ENCODE measurements at regions not wholly inside any gene's neighbourhood (a gene's known extent, or its start where the extent isn't known, plus 50 kb on each side); places are given as distances from the start of the nearest gene placed in this dataset.
"Not testable (repeated sequence)": the region's sequence is repeated elsewhere in the genome, so short reads cannot be mapped to it uniquely, and the experiment has no call there.

GRCh38 chr5:158602981-158603380, 496.7 kb downstream of the EBF1 start:
- DNase-seq (ENCODE audit: low read depth): no peak

GRCh38 chr5:158601118-158601517, 498.6 kb downstream of the EBF1 start:
- no peak for DNase-seq (ENCODE audit: low read depth)

- DNase-seq (ENCODE audit: low read depth): no peak
Observed at GRCh38 chr5:158600679-158601078, 499.0 kb downstream of the EBF1 start.

GRCh38 chr5:158599157-158599556, 500.6 kb downstream of the EBF1 start:
- DNase-seq (ENCODE audit: low read depth): no peak

- no peak for DNase-seq (ENCODE audit: low read depth)
Observed at GRCh38 chr5:158594595-158595242, 505.0 kb downstream of the EBF1 start.

GRCh38 chr5:158593925-158594324, 505.8 kb downstream of the EBF1 start:
- DNase-seq (ENCODE audit: low read depth): no peak

- DNase-seq (ENCODE audit: low read depth): peak; percentile 6
Observed at GRCh38 chr5:158591301-158591863, 508.3 kb downstream of the EBF1 start.

GRCh38 chr5:158590746-158591300, 508.9 kb downstream of the EBF1 start:
- DNase-seq (ENCODE audit: low read depth): no peak

- DNase-seq (ENCODE audit: low read depth): no peak
Observed at GRCh38 chr5:158589939-158590338, 509.8 kb downstream of the EBF1 start.

- DNase-seq (ENCODE audit: low read depth): no peak
Observed at GRCh38 chr5:158588617-158589016, 511.1 kb downstream of the EBF1 start.

- DNase-seq (ENCODE audit: low read depth): no peak
Observed at GRCh38 chr5:158586054-158586453, 513.7 kb downstream of the EBF1 start.

GRCh38 chr5:158582669-158583068, 517.0 kb downstream of the EBF1 start:
- DNase-seq (ENCODE audit: low read depth): not testable (repeated sequence)

GRCh38 chr5:158573829-158574228, 525.9 kb downstream of the EBF1 start:
- DNase-seq (ENCODE audit: low read depth): no peak

- no peak for DNase-seq (ENCODE audit: low read depth)
Observed at GRCh38 chr5:158570502-158570901, 529.2 kb downstream of the EBF1 start.

- DNase-seq (ENCODE audit: low read depth): no peak
Observed at GRCh38 chr5:158569534-158569933, 530.2 kb downstream of the EBF1 start.

GRCh38 chr5:158565017-158565789, 534.5 kb downstream of the EBF1 start:
- DNase-seq (ENCODE audit: low read depth): no peak

- DNase-seq (ENCODE audit: low read depth): no peak
Observed at GRCh38 chr5:158563760-158564390, 535.8 kb downstream of the EBF1 start.

- no peak for DNase-seq (ENCODE audit: low read depth)
Observed at GRCh38 chr5:158561562-158562190, 538.0 kb downstream of the EBF1 start.

GRCh38 chr5:158560170-158560569, 539.5 kb downstream of the EBF1 start:
- DNase-seq (ENCODE audit: low read depth): no peak

GRCh38 chr5:158559643-158560042, 540.1 kb downstream of the EBF1 start:
- no peak for DNase-seq (ENCODE audit: low read depth)

- no peak for DNase-seq (ENCODE audit: low read depth)
Observed at GRCh38 chr5:158559066-158559465, 540.6 kb downstream of the EBF1 start.

GRCh38 chr5:158553962-158554336, 545.8 kb downstream of the EBF1 start:
- no peak for DNase-seq (ENCODE audit: low read depth)
